Loucy (cell line): ENCODE measurements at regions not wholly inside any gene's neighbourhood (a gene's known extent, or its start where the extent isn't known, plus 50 kb on each side); places are given as distances from the start of the nearest gene placed in this dataset.

Experiments
- EZH2phosphoT487 ChIP-seq: fragments of 200-600 bp; IDR thresholded peaks from 2 replicates; pipeline ENCODE4 v1.6.1; 2018; ENCODE audit warnings: antibody characterized with exemption, mild to moderate bottlenecking, moderate library complexity, borderline replicate concordance
- TF ChIP-seq, protein P1 (sequence below): fragments of 200-600 bp; sonication (generic); conservative IDR thresholded peaks from 2 replicates; pipeline ENCODE4 v1.5.1; 2014; ENCODE audit warnings: mild to moderate bottlenecking, antibody characterized with exemption, low read length

DNA sequence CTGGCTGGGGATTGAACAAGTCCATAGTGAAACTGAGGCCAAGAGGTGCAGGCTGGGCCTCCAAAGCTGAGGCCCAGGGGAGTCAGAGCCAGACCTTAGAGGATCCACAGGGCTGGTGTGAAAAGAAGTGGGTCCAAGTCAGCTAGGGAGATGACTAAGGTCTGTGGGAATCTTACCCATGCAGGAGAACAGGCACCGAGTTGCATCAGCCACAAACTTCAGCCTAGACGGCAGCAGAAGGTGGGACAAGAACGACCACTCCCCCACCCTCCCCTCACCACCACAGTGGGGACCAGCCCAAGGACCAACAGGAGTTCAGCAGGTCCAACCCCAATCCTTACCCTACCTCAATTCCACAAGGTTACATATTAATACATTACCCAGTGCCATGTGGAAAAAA lies 282.3 kb downstream of the TTLL7 start:
- no peak for TF ChIP-seq EZH2phosphoT487
- TF ChIP-seq, protein P1, sequence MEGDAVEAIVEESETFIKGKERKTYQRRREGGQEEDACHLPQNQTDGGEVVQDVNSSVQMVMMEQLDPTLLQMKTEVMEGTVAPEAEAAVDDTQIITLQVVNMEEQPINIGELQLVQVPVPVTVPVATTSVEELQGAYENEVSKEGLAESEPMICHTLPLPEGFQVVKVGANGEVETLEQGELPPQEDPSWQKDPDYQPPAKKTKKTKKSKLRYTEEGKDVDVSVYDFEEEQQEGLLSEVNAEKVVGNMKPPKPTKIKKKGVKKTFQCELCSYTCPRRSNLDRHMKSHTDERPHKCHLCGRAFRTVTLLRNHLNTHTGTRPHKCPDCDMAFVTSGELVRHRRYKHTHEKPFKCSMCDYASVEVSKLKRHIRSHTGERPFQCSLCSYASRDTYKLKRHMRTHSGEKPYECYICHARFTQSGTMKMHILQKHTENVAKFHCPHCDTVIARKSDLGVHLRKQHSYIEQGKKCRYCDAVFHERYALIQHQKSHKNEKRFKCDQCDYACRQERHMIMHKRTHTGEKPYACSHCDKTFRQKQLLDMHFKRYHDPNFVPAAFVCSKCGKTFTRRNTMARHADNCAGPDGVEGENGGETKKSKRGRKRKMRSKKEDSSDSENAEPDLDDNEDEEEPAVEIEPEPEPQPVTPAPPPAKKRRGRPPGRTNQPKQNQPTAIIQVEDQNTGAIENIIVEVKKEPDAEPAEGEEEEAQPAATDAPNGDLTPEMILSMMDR, result no peak
